HUES48 (cell line): ENCODE measurements at regions not wholly inside any gene's neighbourhood (a gene's known extent, or its start where the extent isn't known, plus 50 kb on each side); places are given as distances from the start of the nearest gene placed in this dataset.

Experiments used
- H3K27ac ChIP-seq: one replicate; pipeline ENCODE4 v1.7.0; 2013; ENCODE audit warnings: low read depth, low read length, inconsistent platforms
- H3K27me3 ChIP-seq: 2 replicates; pipeline ENCODE4 v1.6.1; 2013; ENCODE audit warnings: mild to moderate bottlenecking, low read length; ENCODE audit not compliant: control insufficient read depth, insufficient read depth
- H3K36me3 ChIP-seq: 2 replicates; pipeline ENCODE4 v1.6.1; 2013; ENCODE audit warnings: low read length; ENCODE audit not compliant: control insufficient read depth, insufficient read depth
- H3K4me1 ChIP-seq: 2 replicates; pipeline ENCODE4 v1.6.1; 2013; ENCODE audit warnings: mild to moderate bottlenecking, low read length; ENCODE audit not compliant: control insufficient read depth, insufficient read depth
- H3K4me3 ChIP-seq: 2 replicates; pipeline ENCODE4 v1.5.1; 2013; ENCODE audit warnings: mild to moderate bottlenecking, low read depth, low read length
- H3K9ac ChIP-seq: 2 replicates; pipeline ENCODE4 v1.6.1; 2013; ENCODE audit warnings: mild to moderate bottlenecking, low read depth, low read length, moderate library complexity
- H3K9me3 ChIP-seq: 2 replicates; pipeline ENCODE4 v1.6.1; 2013; ENCODE audit warnings: low read length; ENCODE audit not compliant: control insufficient read depth, insufficient read depth

GRCh38 chr5:3047212-3047774, 295.8 kb upstream of the IRX2 start:
- H3K9ac ChIP-seq = no peak overlapping the region
- H3K27ac ChIP-seq = no peak overlapping the region
- no peaks in the 10 kb centered on the region for H3K36me3 ChIP-seq
- H3K4me1 ChIP-seq = no peaks in the 10 kb centered on the region
- no peaks in the 10 kb centered on the region for H3K27me3 ChIP-seq
- no peak overlapping the region for H3K4me3 ChIP-seq
- H3K9me3 ChIP-seq = no peaks in the 10 kb centered on the region

GRCh38 chr5:3043600-3043999, 292.1 kb upstream of the IRX2 start:
- no peaks in the 10 kb centered on the region for H3K27me3 ChIP-seq
- H3K36me3 ChIP-seq = no peaks in the 10 kb centered on the region
- H3K9me3 ChIP-seq = no peaks in the 10 kb centered on the region
- H3K4me3 ChIP-seq = no peak overlapping the region
- no peak overlapping the region for H3K27ac ChIP-seq
- no peaks in the 10 kb centered on the region for H3K4me1 ChIP-seq
- no peak overlapping the region for H3K9ac ChIP-seq

GRCh38 chr5:3041001-3041400, 289.5 kb upstream of the IRX2 start:
- Histone ChIP-seq H3K36me3 (no peaks in the 10 kb centered on the region), H3K9ac (no peak overlapping the region), H3K27ac (no peak overlapping the region), H3K27me3 (no peaks in the 10 kb centered on the region), H3K4me3 (no peak overlapping the region), H3K4me1 (no peaks in the 10 kb centered on the region), H3K9me3 (no peaks in the 10 kb centered on the region)

- Histone ChIP-seq H3K4me1 (no peaks in the 10 kb centered on the region), H3K27ac (no peak overlapping the region), H3K27me3 (no peaks in the 10 kb centered on the region), H3K36me3 (no peaks in the 10 kb centered on the region), H3K4me3 (no peak overlapping the region), H3K9ac (no peak overlapping the region), H3K9me3 (no peaks in the 10 kb centered on the region)
Observed at GRCh38 chr5:3036041-3036788, 284.7 kb upstream of the IRX2 start.

- H3K9ac ChIP-seq = no peak overlapping the region
- H3K27ac ChIP-seq = no peak overlapping the region
- H3K36me3 ChIP-seq = no peaks in the 10 kb centered on the region
- no peaks in the 10 kb centered on the region for H3K4me1 ChIP-seq
- no peaks in the 10 kb centered on the region for H3K27me3 ChIP-seq
- H3K9me3 ChIP-seq = no peaks in the 10 kb centered on the region
- H3K4me3 ChIP-seq = no peak overlapping the region
Observed at GRCh38 chr5:3035452-3035851, 284.0 kb upstream of the IRX2 start.

- Histone ChIP-seq H3K9me3 (no peaks in the 10 kb centered on the region), H3K9ac (no peak overlapping the region), H3K27ac (no peak overlapping the region), H3K4me1 (no peaks in the 10 kb centered on the region), H3K4me3 (no peak overlapping the region), H3K27me3 (no peaks in the 10 kb centered on the region), H3K36me3 (no peaks in the 10 kb centered on the region)
Observed at GRCh38 chr5:3034881-3035280, 283.4 kb upstream of the IRX2 start.

GRCh38 chr5:3034449-3034848, 283.0 kb upstream of the IRX2 start:
- no peaks in the 10 kb centered on the region for H3K4me1 ChIP-seq
- H3K4me3 ChIP-seq = no peak overlapping the region
- H3K9me3 ChIP-seq = no peaks in the 10 kb centered on the region
- no peak overlapping the region for H3K9ac ChIP-seq
- no peaks in the 10 kb centered on the region for H3K36me3 ChIP-seq
- no peaks in the 10 kb centered on the region for H3K27me3 ChIP-seq
- H3K27ac ChIP-seq = no peak overlapping the region

- no peaks in the 10 kb centered on the region for H3K27me3 ChIP-seq
- no peaks in the 10 kb centered on the region for H3K4me1 ChIP-seq
- no peak overlapping the region for H3K4me3 ChIP-seq
- H3K36me3 ChIP-seq = no peaks in the 10 kb centered on the region
- H3K9ac ChIP-seq = no peak overlapping the region
- H3K27ac ChIP-seq = no peak overlapping the region
- H3K9me3 ChIP-seq = no peaks in the 10 kb centered on the region
Observed at GRCh38 chr5:3033033-3033755, 281.7 kb upstream of the IRX2 start.

- Histone ChIP-seq H3K4me3 (no peak overlapping the region), H3K9ac (no peak overlapping the region), H3K27me3 (no peaks in the 10 kb centered on the region), H3K4me1 (no peaks in the 10 kb centered on the region), H3K9me3 (no peaks in the 10 kb centered on the region), H3K36me3 (no peaks in the 10 kb centered on the region), H3K27ac (no peak overlapping the region)
Observed at GRCh38 chr5:3032513-3032912, 281.0 kb upstream of the IRX2 start.

GRCh38 chr5:3031733-3032378, 280.4 kb upstream of the IRX2 start:
- no peak overlapping the region for H3K27ac ChIP-seq
- no peak overlapping the region for H3K4me3 ChIP-seq
- H3K9me3 ChIP-seq = no peaks in the 10 kb centered on the region
- H3K36me3 ChIP-seq = no peaks in the 10 kb centered on the region
- no peaks in the 10 kb centered on the region for H3K27me3 ChIP-seq
- H3K4me1 ChIP-seq = no peaks in the 10 kb centered on the region
- H3K9ac ChIP-seq = no peak overlapping the region
